Lower leg skin (tissue), 3 donors: ENCODE measurements at regions not wholly inside any gene's neighbourhood (a gene's known extent, or its start where the extent isn't known, plus 50 kb on each side); places are given as distances from the start of the nearest gene placed in this dataset.

Source experiments
- POLR2A ChIP-seq, 2 donors: fragments of 450-650 bp; IDR thresholded peaks; one replicate each; pipeline ENCODE4 v1.6.1; 2016 to 2017; ENCODE audit warnings: antibody characterized with exemption in 2 of 2, mild to moderate bottlenecking in 1 of 2, moderate library complexity in 1 of 2
- TF ChIP-seq, protein P1 (sequence below), 3 donors: fragments of 450-650 bp; IDR thresholded peaks; one replicate each; pipeline ENCODE4 v1.5.1; 2016; ENCODE audit warnings: antibody characterized with exemption in 3 of 3, mild to moderate bottlenecking in 3 of 3, moderate library complexity in 2 of 3

GRCh38 chr20:57943950-57944349, 234.1 kb upstream of the PMEPA1 start:
- no peak for TF ChIP-seq POLR2A (IDR thresholded peaks at IDR 0.05)
- TF ChIP-seq, protein P1, sequence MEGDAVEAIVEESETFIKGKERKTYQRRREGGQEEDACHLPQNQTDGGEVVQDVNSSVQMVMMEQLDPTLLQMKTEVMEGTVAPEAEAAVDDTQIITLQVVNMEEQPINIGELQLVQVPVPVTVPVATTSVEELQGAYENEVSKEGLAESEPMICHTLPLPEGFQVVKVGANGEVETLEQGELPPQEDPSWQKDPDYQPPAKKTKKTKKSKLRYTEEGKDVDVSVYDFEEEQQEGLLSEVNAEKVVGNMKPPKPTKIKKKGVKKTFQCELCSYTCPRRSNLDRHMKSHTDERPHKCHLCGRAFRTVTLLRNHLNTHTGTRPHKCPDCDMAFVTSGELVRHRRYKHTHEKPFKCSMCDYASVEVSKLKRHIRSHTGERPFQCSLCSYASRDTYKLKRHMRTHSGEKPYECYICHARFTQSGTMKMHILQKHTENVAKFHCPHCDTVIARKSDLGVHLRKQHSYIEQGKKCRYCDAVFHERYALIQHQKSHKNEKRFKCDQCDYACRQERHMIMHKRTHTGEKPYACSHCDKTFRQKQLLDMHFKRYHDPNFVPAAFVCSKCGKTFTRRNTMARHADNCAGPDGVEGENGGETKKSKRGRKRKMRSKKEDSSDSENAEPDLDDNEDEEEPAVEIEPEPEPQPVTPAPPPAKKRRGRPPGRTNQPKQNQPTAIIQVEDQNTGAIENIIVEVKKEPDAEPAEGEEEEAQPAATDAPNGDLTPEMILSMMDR (IDR thresholded peaks at IDR 0.05), result no peak
